Endodermal cell (in vitro differentiated cells): ENCODE measurements at regions not wholly inside any gene's neighbourhood (a gene's known extent, or its start where the extent isn't known, plus 50 kb on each side); places are given as distances from the start of the nearest gene placed in this dataset.

Experiments used
- DNase-seq: peaks from one replicate; pipeline ENCODE4 v3.0.0-alpha.2; 2017
- H3K27ac ChIP-seq: 2 replicates; pipeline ENCODE4 v1.5.1; 2013; ENCODE audit warnings: mild to moderate bottlenecking, low read depth, low read length, moderate library complexity
- H3K27me3 ChIP-seq: 2 replicates; pipeline ENCODE4 v1.6.1; 2013; ENCODE audit warnings: mild to moderate bottlenecking, low read length, moderate library complexity; ENCODE audit not compliant: insufficient read depth, control insufficient read depth, poor library complexity, severe bottlenecking
- H3K36me3 ChIP-seq: 2 replicates; pipeline ENCODE4 v1.7.0; 2013; ENCODE audit warnings: mild to moderate bottlenecking, low read length, moderate library complexity; ENCODE audit not compliant: control insufficient read depth, insufficient read depth
- H3K4me1 ChIP-seq: one replicate; pipeline ENCODE4 v1.7.0; 2013; ENCODE audit warnings: low read length; ENCODE audit not compliant: control insufficient read depth, insufficient read depth
- H3K4me3 ChIP-seq: 2 replicates; pipeline ENCODE4 v1.5.1; 2013; ENCODE audit warnings: mild to moderate bottlenecking, low read length, moderate library complexity
- H3K9ac ChIP-seq: 2 replicates; pipeline ENCODE4 v1.6.1; 2013; ENCODE audit warnings: mild to moderate bottlenecking, low read length, moderate library complexity; ENCODE audit not compliant: poor library complexity, severe bottlenecking; ENCODE audit errors: extremely low read depth
- H3K9me3 ChIP-seq: 2 replicates; pipeline ENCODE4 v1.6.1; 2013; ENCODE audit warnings: mild to moderate bottlenecking, low read length, moderate library complexity; ENCODE audit not compliant: control insufficient read depth
- H3K27ac Mint-ChIP-seq: 2 replicates; pipeline ENCODE4 v1.8.0; 2020; ENCODE audit warnings: mixed read lengths
- H3K27me3 Mint-ChIP-seq: 2 replicates; pipeline ENCODE4 v1.8.0; 2021; ENCODE audit warnings: mild to moderate bottlenecking, mixed read lengths; ENCODE audit not compliant: insufficient read depth
- H3K36me3 Mint-ChIP-seq: 2 replicates; pipeline ENCODE4 v1.8.0; 2020; ENCODE audit warnings: low read depth, mixed read lengths
- H3K4me1 Mint-ChIP-seq: 2 replicates; pipeline ENCODE4 v1.8.0; 2020; ENCODE audit warnings: mixed read lengths
- H3K4me3 Mint-ChIP-seq: 2 replicates; pipeline ENCODE4 v1.8.0; 2020; ENCODE audit warnings: mild to moderate bottlenecking, moderate library complexity, mixed read lengths
- H3K9me3 Mint-ChIP-seq: 2 replicates; pipeline ENCODE4 v1.8.0; 2020; ENCODE audit warnings: mild to moderate bottlenecking, mixed read lengths
- CTCF ChIP-seq: fragments of 200-600 bp; sonication (generic); conservative IDR thresholded peaks from 2 replicates; pipeline ENCODE4 v1.5.0; 2021; ENCODE audit warnings: antibody characterized with exemption, mild to moderate bottlenecking
- WGBS, 2 experiments: methylation state at CpG; one replicate each; pipeline versions ENCODE4 v1.1.5 to v1.1.7; 2013; ENCODE audit warnings: missing lambda C conversion rate in 2 of 2, mixed read lengths in 1 of 2; ENCODE audit not compliant: insufficient coverage in 1 of 2, insufficient read length in 1 of 2; 5-methylcytosine and 5-hydroxymethylcytosine counted together

- Histone ChIP-seq H3K9ac (no peak overlapping the region), H3K4me3 (no peak overlapping the region), H3K27ac (no peak overlapping the region), H3K4me1 (no peaks in the 10 kb centered on the region), H3K27me3 (no peaks in the 10 kb centered on the region), H3K36me3 (no peaks in the 10 kb centered on the region), H3K9me3 (peaks cover 47% of the 10 kb centered on the region)
- H3K36me3 Mint-ChIP-seq, result peaks cover 11% of the 10 kb centered on the region
- WGBS, 2 experiments, result 86% methylated on average over 1 of the region's 1 CpG; no CpG with 5 or more reads in 1 of the 2 experiments
- no peak overlapping the region for H3K27ac Mint-ChIP-seq
- H3K4me3 Mint-ChIP-seq, result no peak overlapping the region
- no peak for DNase-seq
- H3K9me3 Mint-ChIP-seq, result peaks cover 53% of the 10 kb centered on the region
- TF ChIP-seq CTCF, result no peak
- H3K27me3 Mint-ChIP-seq, result no peaks in the 10 kb centered on the region
- peaks cover 3% of the 10 kb centered on the region for H3K4me1 Mint-ChIP-seq
Measured at GRCh38 chr12:24519759-24520158, 429.1 kb downstream of the BCAT1 start.

- H3K27ac ChIP-seq, result no peak overlapping the region
- TF ChIP-seq CTCF, result no peak
- H3K36me3 ChIP-seq, result no peaks in the 10 kb centered on the region
- Mint-ChIP-seq H3K27me3 (no peaks in the 10 kb centered on the region), H3K27ac (peak overlapping the region; percentile 4), H3K4me3 (no peak overlapping the region), H3K36me3 (peaks cover 9% of the 10 kb centered on the region), H3K9me3 (peaks cover 43% of the 10 kb centered on the region), H3K4me1 (peaks cover 3% of the 10 kb centered on the region)
- no peak for DNase-seq
- H3K4me3 ChIP-seq, result no peak overlapping the region
- no peaks in the 10 kb centered on the region for H3K27me3 ChIP-seq
- no peak overlapping the region for H3K9ac ChIP-seq
- H3K9me3 ChIP-seq, result peaks cover 33% of the 10 kb centered on the region
- 94 to 100% methylated on average over 1 of the region's 1 CpG for WGBS, 2 experiments
- no peaks in the 10 kb centered on the region for H3K4me1 ChIP-seq
Measured at GRCh38 chr12:24517000-24517399, 431.9 kb downstream of the BCAT1 start.

- Mint-ChIP-seq H3K27me3 (no peaks in the 10 kb centered on the region), H3K9me3 (peaks cover 8% of the 10 kb centered on the region), H3K4me3 (no peak overlapping the region), H3K4me1 (peaks cover 2% of the 10 kb centered on the region), H3K36me3 (peaks cover 5% of the 10 kb centered on the region), H3K27ac (no peak overlapping the region)
- DNase-seq, result no peak
- WGBS, 2 experiments, result 94 to 95% methylated on average over 2 to 5 of the region's 5 CpGs
- H3K36me3 ChIP-seq, result no peaks in the 10 kb centered on the region
- no peaks in the 10 kb centered on the region for H3K4me1 ChIP-seq
- H3K9me3 ChIP-seq, result no peaks in the 10 kb centered on the region
- H3K27me3 ChIP-seq, result no peaks in the 10 kb centered on the region
- H3K27ac ChIP-seq, result no peak overlapping the region
- TF ChIP-seq CTCF, result no peak
- no peak overlapping the region for H3K4me3 ChIP-seq
- H3K9ac ChIP-seq, result no peak overlapping the region
Measured at GRCh38 chr12:24510581-24511125, 438.2 kb downstream of the BCAT1 start.
